SH-SY5Y (cell line): ENCODE measurements at regions not wholly inside any gene's neighbourhood (a gene's known extent, or its start where the extent isn't known, plus 50 kb on each side); places are given as distances from the start of the nearest gene placed in this dataset.

Experiments
- GATA2 ChIP-seq: IDR thresholded peaks from 2 replicates; pipeline ENCODE4 v1.6.1; 2011; ENCODE audit warnings: mild to moderate bottlenecking, low read depth, low read length
- GATA3 ChIP-seq: IDR thresholded peaks from 2 replicates; pipeline ENCODE4 v1.6.1; 2011; ENCODE audit warnings: low read depth, mild to moderate bottlenecking, low read length, moderate library complexity

DNA sequence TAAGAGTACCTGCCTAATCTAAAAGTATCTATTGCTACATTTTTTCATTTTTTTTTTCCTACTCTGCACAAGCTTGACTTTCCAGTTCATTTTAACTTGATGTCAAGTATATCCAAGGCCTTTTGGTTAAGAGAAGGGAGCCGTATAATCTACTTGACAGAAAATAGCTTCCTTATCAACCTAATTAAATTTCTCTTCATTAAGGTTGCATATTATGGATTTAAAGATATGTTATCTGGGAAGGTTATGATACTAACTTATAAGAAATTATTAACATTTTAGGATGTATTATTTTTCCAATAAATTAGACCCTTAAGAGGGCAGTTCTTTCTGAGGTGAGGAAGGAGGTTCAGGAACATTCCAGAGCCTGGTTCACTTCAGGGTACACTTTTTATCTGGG lies 83.1 kb upstream of the SGIP1 start:
- TF ChIP-seq GATA2 (no peak), GATA3 (peak; percentile 2; the same call in 1 of the 2 replicates)
